Activated CD4-positive, CD25-positive, alpha-beta regulatory T cell treated with anti-CD3 and anti-CD28 coated beads, Interleukin-2, amount 50 U/mL, for 24 hours (primary cell): ENCODE measurements at regions not wholly inside any gene's neighbourhood (a gene's known extent, or its start where the extent isn't known, plus 50 kb on each side); places are given as distances from the start of the nearest gene placed in this dataset.

Experiments
- ATAC-seq, 2 donors: fragments of 150-1000 bp; cut with Tn5 transposase; one replicate each; pipeline ENCODE4 v1.10.0; 2021; ENCODE audit warnings: mild to moderate bottlenecking in 1 of 2, moderate library complexity in 1 of 2

DNA sequence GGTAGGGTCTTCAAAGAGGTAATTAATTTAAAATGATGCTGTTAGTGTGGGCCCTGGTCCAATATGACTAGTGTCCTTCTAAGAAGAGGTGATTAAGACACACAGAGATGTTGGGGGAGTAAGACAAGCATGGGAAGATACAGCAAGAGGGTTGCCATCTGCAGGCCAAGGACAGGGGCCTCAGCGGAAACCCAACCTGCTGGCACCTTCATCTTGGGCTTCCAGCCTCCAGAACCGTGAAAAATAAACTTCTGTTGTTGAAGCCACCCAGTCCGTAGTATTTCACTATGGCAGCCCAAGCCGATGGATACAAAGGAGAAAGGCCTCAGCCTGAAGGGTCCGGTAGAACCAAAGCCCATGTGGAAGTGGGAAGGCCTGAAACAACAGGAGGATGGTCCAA lies 161.7 kb upstream of the UBE2E1 start:
- ATAC-seq, result no peak

DNA sequence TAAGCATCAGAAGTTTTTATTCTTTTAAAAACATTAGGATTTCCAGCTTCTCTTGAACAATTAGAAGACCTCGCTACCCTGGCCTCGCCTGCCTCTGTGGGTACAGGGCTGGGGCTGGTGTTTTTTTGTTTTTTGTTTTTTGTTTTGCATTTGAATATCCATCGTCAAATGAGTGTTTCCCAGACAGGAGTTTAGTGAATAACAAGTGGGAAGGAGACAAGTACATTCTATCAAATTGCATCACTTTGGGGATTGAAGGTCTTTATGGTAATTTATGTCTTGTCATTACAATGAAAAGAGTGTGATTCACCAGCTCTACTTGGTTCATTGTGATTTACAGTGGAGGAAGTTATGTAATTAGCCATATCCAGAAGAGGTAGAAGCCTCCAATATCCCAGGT lies 161.1 kb upstream of the UBE2E1 start:
- no peak for ATAC-seq

DNA sequence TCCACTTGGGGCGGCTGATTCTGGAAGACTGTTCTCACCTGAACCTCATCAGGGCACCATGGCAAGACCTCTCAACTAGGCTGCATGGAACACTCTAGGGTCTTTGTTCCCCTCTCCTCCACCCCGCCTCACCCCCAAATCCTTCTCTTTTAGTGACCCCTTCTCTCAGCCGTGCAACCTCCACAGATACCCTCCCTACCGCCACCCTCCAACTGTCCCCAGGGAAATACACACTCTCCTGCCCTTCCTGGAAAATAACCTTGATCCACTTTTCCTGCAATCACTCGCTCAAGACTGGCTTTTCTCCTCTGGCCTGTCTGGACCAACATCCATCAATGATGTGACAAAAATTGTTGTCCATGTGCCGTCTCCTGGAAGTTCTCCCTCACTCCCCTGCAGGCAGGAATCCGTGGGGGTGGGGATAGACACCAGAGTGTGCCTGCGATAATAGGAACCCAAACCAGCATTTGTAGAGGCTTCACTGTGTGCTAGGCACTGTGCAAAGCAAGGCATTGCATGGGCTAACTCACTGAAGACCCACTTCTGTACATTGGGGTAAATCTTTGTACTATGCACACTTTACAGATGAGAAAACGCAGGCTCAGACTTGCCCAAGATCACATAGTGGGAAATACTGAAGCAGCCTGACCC lies 160.1 kb upstream of the UBE2E1 start:
- ATAC-seq, result no peak

DNA sequence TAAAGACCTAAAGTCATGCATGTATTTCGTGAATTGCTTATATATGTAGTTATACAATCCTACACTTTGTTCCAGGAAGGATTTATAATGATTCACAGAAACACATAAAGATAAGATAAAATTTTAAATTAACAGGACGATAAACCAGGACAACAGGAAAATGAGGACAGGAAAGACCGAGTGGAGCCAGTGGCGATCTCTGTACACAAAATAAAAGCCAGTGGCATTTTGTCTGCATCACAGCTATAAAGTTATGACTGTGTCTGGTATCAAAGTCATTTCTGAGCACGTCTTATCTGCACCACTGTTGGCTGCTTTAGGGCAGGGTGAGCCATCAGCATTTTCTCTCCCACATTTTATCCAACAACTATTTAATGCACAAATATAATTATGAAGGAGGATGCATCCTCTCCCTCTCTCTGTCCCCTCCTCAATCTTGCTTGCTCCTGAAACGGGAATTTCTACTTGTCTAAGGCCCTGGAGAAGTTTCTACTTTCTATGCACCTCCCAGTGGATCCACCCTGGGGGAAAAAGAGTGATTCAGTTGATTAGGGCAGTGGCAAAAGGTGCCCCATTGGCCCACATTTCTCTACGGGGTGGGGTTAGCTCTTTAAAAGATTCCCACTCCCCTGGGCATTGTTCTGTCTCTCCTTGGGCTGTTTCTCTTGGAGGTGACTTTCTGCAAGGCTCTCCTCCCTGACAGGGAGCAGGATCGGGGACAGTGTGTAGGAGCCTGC lies 159.4 kb upstream of the UBE2E1 start:
- ATAC-seq, result no peak

DNA sequence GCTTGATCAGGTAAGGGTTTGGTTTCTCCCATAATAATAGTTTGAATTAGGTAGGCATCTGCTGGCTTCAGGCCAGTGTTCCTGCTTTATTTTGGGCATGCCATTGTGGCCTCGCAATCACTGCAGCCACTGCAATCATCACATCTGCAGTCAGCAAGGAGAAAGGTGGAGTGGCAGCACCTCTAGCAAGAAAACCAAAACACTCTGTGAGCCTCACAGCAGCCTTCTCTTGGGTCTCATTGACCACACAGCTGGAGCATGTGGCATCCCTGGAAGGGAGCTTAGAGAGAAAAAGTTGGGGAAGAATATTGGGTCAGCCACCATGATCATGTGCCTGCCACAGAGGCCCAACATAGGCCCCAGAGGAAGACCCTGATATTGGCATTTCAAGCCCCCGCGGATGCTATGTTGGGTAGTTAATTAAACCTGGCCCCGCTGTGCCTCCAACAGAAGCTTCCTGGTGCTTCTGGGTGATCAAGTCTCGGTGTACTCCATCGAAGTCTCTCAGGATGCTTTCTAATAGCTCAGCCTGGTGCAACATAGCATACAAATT lies 158.0 kb upstream of the UBE2E1 start:
- no peak for ATAC-seq

DNA sequence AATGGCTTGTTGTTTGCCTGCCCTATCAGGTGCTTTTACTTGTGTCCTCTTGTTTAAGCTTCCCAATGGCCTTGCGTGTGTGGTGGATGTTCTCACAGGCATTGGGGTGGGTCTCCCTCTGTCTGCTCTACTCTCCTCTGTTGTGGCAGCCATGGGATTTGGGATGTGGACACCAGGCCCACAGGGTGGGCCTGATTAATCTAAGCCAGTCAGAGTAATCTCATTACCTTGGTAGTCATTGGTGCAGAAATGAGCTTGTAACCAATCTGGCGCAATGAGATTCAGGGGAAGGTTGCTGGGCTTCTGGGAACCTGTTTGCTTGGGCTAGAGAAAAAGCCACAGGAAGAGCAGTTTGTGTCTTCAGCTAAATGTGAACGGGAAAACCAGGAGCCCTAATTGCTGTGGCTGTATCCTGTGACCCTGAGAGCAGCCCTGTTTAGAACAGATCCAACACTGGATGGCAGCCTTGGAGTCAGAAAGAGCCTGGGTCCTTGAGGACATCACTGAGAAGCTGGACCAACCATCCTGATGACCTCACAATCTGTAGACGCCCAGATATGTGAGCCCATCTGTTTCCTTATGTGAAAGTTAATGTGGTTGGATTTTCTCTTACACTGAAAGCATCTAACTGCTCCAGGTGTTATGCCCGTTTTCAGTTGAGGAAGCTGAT lies 157.3 kb upstream of the UBE2E1 start:
- no peak for ATAC-seq

DNA sequence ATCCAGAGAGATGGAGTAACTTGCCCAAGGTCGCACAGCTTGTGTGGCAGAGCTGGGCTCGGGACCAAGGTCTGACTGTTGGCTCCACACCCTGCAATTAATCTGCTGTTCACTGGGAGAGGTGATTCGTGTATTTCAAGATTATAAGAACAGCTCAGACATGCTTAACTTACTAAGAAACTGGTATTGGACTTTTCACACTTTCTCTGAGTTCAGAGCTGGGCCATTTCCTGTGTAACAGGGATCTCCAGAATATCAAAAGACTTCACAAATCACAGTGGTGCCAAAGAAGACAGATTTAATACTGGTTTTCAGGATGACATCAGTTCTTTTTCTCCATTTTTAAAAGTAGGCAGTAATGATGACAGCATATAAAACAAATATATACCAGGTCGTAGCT lies 156.8 kb upstream of the UBE2E1 start:
- ATAC-seq, result no peak

DNA sequence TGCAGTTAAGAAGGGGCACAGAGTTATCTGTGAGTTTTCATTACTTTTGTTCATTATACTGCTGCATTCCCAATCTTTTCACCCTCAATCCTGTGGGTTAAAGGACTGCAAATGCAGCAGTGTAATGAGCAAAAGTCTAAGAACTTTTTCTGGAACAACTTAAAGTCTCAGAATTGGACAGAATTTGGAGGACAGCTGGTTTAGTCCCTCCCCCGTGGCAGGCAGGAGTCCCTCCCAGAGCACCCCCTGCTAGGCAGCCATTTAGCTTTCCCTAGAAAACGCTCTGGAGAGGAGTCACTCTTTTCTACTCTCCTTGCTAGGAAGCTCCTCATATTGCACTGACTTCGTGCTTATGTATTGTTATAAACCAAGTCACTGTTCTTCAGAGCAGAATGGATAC lies 156.3 kb upstream of the UBE2E1 start:
- ATAC-seq, result no peak

DNA sequence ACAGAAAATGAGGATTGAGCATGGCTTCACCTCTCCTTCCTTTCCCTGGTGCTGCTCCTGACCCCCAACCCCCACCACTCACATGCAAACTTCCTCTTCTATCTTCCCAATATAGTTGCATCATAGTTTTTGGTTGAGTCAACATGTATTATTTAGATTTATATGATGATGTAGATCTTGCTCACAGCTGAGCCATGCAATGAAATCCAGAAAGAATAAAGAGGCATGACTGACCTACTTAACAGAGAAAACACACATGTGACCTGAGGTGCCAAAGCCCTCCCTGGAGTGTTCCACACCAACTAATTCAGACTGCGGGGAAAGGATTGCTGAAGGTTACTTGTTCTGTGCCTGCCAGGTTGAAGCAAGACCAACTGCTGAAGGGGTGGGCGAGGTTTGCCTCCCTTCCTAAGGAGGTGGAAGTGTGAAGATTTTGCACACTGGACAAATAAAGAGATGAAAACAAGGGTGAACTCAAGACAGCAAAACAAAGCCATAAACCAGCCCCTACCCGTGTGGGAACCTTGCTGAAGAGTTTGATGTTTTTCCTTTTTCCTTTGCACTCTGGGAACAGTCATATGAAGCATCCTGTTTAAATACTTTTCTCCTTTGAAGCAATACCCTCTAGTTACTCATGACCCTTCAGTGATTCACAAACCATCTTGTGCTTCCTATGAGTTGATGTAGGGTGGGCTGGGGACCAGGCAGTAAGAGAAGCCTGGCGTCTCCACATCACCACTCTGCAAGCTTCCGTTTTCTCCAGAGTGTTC lies 155.2 kb upstream of the UBE2E1 start:
- ATAC-seq, result no peak

DNA sequence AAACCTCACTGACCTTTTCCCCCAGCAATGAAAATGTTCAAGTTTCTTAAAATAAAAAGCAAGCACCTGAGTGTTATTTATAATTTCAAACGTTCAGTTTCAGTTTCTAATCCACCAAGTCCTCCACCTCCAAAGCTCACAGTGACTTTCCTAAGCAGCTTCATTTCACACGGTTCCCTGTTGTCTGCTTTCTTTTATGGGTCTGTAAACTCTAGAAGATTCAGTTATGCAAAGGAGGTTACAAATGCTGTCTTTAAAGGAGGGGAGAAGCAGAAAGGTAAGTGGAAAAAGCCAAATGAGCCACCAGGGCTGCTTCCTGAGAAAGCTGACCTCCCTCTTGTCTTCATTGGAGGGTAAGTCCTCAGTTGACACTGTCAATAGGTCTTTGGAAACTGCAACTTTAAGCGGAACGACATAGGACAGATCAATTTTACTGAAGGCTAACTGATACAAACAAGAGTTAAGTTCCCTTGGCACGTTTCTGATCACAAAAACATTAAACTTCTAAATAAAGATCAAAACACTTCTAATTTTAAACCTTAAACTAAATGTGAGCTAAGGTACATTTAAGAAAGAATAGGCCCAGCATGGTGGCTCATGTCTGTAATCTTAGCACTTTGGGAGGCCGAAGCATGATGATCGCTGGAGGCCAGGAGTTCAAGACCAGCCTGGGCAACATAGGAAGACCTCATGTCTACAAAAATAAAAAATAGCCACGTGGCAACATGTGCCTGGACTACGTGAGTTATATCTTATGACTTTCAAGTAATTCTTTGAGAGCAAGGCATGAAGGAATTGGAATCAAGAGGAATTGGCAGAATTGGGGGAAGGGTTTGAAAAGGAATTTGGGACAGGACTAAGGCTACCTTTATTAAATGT lies 151.9 kb upstream of the UBE2E1 start:
- no peak for ATAC-seq

DNA sequence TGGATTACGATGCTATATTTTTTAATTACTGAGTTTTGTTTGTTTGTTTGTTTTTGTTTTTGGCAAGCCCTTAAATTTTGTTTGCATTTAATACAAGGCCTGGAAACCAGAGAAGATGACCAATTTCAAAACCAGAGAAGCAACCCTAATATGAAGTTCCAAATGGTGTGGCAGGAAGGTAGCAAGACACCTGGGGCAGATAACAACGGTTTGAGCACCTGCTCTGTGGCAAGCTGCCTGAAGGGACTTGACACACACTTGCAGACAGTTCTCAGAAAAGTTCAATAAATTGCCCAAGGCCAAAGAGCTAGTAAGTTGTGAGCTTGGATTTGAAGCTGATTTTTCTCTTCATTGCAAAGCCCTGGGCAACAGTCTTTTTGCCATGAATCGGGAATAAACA lies 151.2 kb upstream of the UBE2E1 start:
- ATAC-seq, result no peak

DNA sequence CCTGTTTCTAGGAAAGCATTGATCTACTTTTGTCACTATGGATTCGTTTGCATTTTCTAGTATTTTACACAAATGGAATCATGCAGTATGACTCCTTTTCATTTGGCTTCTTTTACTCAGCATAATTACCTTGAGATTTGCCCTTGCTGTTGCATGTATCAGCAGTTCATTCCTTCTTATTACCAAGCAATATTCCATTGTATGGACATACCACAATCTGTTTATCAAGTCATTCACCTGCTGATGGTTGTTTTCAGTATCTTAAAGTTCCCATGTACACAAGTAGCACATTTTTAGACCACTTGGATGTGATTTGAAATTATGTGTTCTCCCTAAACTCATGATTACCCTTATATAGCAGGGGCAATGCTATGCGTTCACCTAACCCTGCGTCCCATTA lies 150.0 kb upstream of the UBE2E1 start:
- ATAC-seq, result no peak

DNA sequence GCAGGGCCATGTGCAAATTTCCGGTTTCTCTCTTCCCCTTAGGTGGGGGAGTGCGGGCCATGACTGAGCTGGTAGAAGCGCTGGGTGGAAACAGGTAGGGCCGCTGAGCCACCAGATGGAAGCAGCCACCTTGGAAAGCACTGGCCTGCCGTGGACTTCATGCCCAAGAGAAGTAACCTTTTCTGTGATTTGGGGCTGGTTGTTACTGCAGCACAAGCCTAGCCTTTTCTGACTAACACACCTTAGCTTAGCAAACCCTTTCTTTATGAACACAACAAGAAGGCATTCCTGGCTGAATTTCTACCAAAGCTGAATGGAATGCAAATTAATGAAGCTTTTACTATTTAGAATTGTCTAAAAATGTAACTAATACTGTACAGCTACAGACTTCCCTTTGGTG lies 149.6 kb upstream of the UBE2E1 start:
- no peak for ATAC-seq

DNA sequence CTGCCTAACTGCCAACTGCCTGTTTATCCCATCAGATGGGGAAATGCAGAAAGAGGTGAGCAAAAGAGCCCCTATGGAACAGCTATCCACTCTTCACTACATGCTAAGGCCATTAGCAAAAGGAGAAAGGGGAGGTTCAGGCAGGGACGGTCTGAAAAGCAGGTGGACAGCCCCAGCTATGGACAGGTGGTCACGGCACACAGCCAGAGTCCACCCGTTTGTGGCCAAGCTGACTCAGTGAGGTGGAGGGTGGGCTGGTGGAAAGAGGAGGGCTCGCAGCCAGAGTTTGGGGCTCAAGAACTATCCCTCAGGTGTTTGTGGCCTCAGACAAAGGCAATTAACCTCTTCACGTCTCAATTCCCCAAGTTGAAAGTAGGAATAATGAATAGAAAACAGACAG lies 148.9 kb upstream of the UBE2E1 start:
- ATAC-seq, result no peak

DNA sequence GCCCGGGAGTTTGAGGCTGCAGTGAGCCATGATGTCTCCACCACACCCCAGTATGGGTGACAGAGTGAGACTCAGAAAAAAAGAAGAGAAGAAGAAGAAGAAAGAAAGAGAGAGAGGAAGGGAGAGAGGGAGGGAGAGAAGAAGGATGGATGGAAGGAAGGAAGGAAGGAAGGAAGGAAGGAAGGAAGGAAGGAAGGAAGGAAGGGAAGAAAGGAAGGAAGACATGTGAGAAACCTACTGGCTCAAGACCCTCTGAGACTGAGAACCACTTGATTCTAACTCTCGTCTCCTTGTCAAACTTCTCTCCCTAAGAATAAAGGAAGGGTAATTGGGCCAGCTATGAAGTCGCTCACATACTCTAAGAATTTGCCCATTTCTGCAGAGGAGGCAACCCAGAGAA lies 148.1 kb upstream of the UBE2E1 start:
- no peak for ATAC-seq

DNA sequence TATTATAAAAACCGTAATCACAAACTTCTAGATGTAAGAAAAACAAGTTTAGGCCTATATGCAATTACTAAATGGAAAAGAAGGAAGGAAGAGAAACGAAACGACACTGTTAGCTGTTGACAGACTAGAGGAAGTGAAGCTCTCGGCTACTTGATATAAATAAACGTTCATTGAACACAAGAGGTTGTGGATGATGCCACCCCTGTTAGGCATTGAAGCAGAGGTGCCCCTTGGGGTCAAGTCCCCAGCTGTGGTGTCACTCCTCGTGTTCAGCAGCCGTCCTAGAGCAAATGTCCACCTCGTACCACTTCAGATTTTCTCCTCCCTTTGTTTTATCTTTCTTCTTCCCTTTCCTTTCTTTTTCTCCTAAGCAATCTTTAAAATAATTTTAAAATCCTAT lies 146.5 kb upstream of the UBE2E1 start:
- ATAC-seq, result no peak

DNA sequence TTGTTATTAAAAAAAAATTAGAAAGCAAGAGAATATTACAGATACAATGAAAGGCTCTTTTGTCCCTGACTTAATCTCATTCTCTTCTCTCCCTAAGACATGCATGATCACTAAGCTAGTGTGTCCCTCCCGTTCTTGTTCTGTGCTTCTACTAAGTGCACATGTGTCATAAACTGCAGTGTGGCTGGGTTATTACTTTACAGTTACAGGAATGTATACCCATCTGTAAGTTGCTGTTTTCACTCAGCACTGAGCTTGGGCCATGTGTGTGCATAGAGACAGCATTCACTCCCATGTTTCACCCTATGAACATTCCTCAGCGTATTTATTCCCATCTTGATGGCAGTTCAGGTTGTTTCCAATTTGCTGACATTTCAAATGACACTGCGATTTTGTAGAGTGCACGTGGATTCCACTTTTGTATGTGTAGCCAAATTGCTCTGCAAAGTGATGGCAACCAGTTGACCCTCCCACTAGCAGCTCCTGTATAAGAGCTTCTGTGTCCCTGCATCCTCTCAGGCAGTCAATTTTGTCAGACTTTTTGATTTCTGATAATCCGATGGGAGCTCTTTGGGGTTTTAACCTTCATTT lies 145.8 kb upstream of the UBE2E1 start:
- ATAC-seq, result no peak

DNA sequence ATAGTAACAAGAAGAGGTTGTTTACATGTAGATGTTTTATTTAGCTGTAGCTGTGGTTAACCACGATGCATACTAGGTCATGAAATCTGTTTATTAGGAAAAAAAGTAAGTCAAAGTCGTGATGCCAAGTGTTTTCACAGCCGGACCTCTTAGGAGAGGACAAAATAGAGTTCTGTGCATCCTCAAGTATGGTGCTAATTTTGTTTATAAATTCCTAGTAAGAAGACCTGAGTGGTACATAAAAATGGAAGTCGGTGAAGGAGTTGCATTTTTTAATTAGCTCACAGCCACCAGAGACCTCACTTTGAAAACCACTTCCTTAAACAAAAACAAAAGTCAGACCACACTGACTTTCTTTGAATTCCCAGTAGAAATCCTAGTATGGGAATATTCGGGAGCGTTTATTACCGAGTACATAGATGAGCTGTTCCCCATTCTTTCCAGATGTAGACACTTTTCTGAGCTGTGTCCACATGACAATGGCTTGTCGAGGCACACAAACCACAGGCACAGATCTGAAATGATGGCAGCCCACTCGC lies 143.6 kb upstream of the UBE2E1 start:
- ATAC-seq, result no peak

DNA sequence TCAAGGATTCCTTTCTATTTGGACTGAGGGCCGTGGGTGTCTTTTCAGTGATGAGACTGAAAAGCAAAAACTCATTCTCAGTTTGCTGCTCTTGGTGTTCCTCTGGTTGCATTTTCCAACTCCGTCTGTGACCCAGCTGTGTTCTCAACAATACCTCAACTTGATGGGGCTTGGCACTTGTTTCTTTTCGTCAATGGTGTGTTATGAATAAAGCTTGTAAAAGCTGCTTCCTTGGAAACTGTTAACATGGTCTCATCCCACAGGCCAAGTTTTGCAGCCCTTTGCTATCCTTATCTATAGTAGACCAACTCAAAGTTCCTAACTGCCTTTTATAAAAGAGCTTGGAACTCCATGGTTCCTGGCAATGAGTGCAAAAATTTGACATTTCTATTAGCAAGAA lies 142.5 kb upstream of the UBE2E1 start:
- ATAC-seq, result no peak

DNA sequence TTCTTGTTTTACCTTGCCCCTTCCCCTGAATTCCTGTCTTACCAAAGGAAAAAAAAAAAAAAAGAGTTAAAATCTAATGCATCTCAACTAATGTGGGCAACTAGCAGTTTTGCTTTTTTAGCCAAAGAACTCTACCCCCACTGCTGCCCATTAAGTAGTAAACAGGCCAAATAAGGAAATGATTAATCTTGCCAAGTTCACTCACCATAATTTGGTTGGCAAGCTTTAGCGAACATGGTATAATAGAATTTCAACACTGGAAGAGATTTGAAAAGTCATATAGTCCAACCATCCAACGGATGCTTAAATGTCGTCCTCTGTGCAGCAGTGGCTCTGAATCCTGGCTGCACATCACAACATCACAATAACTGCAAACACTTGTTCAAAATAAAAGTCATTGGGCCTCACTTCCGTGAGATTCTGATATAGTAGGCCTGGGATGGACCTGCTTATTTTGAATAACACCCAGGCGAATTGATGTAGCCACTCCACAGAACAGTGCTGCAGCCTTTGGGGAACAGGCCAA lies 142.0 kb upstream of the UBE2E1 start:
- ATAC-seq, result no peak

DNA sequence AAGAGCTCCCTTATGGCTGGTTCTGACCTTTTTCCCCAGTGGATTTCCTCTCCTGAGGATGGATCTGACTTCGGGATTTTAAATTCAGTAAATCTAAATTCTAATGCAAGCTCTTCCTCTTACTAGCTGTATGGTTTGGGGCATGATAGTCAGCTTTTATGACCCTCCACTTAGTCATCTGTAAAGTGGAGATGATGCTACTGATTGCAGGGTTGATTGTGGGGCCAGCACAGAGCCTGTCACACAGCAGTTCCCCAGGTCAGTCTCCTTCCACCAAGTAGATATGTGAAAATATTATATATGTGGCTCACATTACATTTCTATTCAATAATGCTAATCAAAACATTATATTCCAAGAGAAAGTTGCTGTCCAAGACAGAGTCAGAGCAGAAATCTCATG lies 141.3 kb upstream of the UBE2E1 start:
- no peak for ATAC-seq
